ENCODE measurements at regions not wholly inside any gene's neighbourhood (a gene's known extent, or its start where the extent isn't known, plus 50 kb on each side); places are given as distances from the start of the nearest gene placed in this dataset.
"Not testable (repeated sequence)": the region's sequence is repeated elsewhere in the genome, so short reads cannot be mapped to it uniquely, and the experiment has no call there.

- Histone ChIP-seq H3K9me3 (ENCODE audit: insufficient read depth, low read depth, low read length) (peaks cover 53% of the 10 kb centered on the region), H2BK12ac (ENCODE audit: low read length) (no peak overlapping the region), H3K79me1 (ENCODE audit: low read length) (no peaks in the 10 kb centered on the region), H3K79me2 (ENCODE audit: control insufficient read depth, insufficient read depth, low read length, poor library complexity) (no peaks in the 10 kb centered on the region), H3K4ac (ENCODE audit: low read depth, low read length) (no peak overlapping the region), H3K9ac (ENCODE audit: low read length) (no peak overlapping the region), H3K4me2 (ENCODE audit: low read length) (no peak overlapping the region), H2BK120ac (ENCODE audit: insufficient read depth, low read length, poor library complexity) (no peak overlapping the region), H4K91ac (ENCODE audit: low read depth, low read length) (no peak overlapping the region), H3K4me1 (ENCODE audit: control insufficient read depth in 1 of 2, insufficient read depth in 2 of 2, low read length in 2 of 2) (no peaks in the 10 kb centered on the region), H3K27me3 (ENCODE audit: insufficient read depth, low read length) (no peaks in the 10 kb centered on the region), H3K4me3 (ENCODE audit: low read depth, low read length) (no peak overlapping the region), H3K23ac (ENCODE audit: low read length) (no peak overlapping the region), H4K8ac (ENCODE audit: low read depth, low read length) (no peak overlapping the region), H3K36me3 (ENCODE audit: control insufficient read depth in 1 of 2, insufficient read depth in 2 of 2, low read length in 2 of 2) (no peaks in the 10 kb centered on the region), H2AK5ac (ENCODE audit: low read length) (no peak overlapping the region), H3K14ac (ENCODE audit: low read length) (no peak overlapping the region), H3K27ac (ENCODE audit: low read depth, low read length) (no peak overlapping the region), H2BK5ac (ENCODE audit: low read depth, low read length, poor library complexity) (no peak overlapping the region), H2AFZ (ENCODE audit: insufficient read depth, low read length, poor library complexity) (no peak overlapping the region), H3K18ac (ENCODE audit: low read length) (no peak overlapping the region), H4K12ac (ENCODE audit: low read depth, low read length) (no peak overlapping the region)
- no CpG with 5 or more reads among the region's 57 CpGs for WGBS (ENCODE audit: extremely low coverage, insufficient coverage, insufficient read length)
- DNase-seq, result no peak
Measured at GRCh38 chr20:29409833-29410805, 1847.3 kb upstream of the DEFB115 start.

- no CpG with 5 or more reads among the region's 44 CpGs for WGBS (ENCODE audit: extremely low coverage, insufficient coverage, insufficient read length)
- H3K4me1 ChIP-seq (ENCODE audit: control insufficient read depth in 1 of 2, insufficient read depth in 2 of 2, low read length in 2 of 2), result no peaks in the 10 kb centered on the region
- peaks cover 50% of the 10 kb centered on the region for H3K9me3 ChIP-seq (ENCODE audit: insufficient read depth, low read depth, low read length)
- H3K79me2 ChIP-seq (ENCODE audit: control insufficient read depth, insufficient read depth, low read length, poor library complexity), result no peaks in the 10 kb centered on the region
- no peak for DNase-seq
- no peak overlapping the region for H3K4ac ChIP-seq (ENCODE audit: low read depth, low read length)
- H3K14ac ChIP-seq (ENCODE audit: low read length), result no peak overlapping the region
- no peak overlapping the region for H2BK5ac ChIP-seq (ENCODE audit: low read depth, low read length, poor library complexity)
- H4K8ac ChIP-seq (ENCODE audit: low read depth, low read length), result no peak overlapping the region
- no peak overlapping the region for H2BK12ac ChIP-seq (ENCODE audit: low read length)
- no peak overlapping the region for H4K12ac ChIP-seq (ENCODE audit: low read depth, low read length)
- no peak overlapping the region for H3K23ac ChIP-seq (ENCODE audit: low read length)
- no peak overlapping the region for H3K4me2 ChIP-seq (ENCODE audit: low read length)
- no peaks in the 10 kb centered on the region for H3K27me3 ChIP-seq (ENCODE audit: insufficient read depth, low read length)
- H2AFZ ChIP-seq (ENCODE audit: insufficient read depth, low read length, poor library complexity), result no peak overlapping the region
- H3K9ac ChIP-seq (ENCODE audit: low read length), result no peak overlapping the region
- no peaks in the 10 kb centered on the region for H3K36me3 ChIP-seq (ENCODE audit: control insufficient read depth in 1 of 2, insufficient read depth in 2 of 2, low read length in 2 of 2)
- H3K79me1 ChIP-seq (ENCODE audit: low read length), result no peaks in the 10 kb centered on the region
- no peak overlapping the region for H2AK5ac ChIP-seq (ENCODE audit: low read length)
- no peak overlapping the region for H3K18ac ChIP-seq (ENCODE audit: low read length)
- H3K4me3 ChIP-seq (ENCODE audit: low read depth, low read length), result no peak overlapping the region
- H3K27ac ChIP-seq (ENCODE audit: low read depth, low read length), result no peak overlapping the region
- H2BK120ac ChIP-seq (ENCODE audit: insufficient read depth, low read length, poor library complexity), result no peak overlapping the region
- H4K91ac ChIP-seq (ENCODE audit: low read depth, low read length), result no peak overlapping the region
Measured at GRCh38 chr20:29410806-29411457, 1846.5 kb upstream of the DEFB115 start.

- H3K4ac ChIP-seq (ENCODE audit: low read depth, low read length); H4K91ac ChIP-seq (ENCODE audit: low read depth, low read length); H3K79me1 ChIP-seq (ENCODE audit: low read length); DNase-seq; H3K9ac ChIP-seq (ENCODE audit: low read length); H2BK5ac ChIP-seq (ENCODE audit: low read depth, low read length, poor library complexity); H3K14ac ChIP-seq (ENCODE audit: low read length); H3K4me1 ChIP-seq (ENCODE audit: control insufficient read depth in 1 of 2, insufficient read depth in 2 of 2, low read length in 2 of 2); H4K12ac ChIP-seq (ENCODE audit: low read depth, low read length); H2AFZ ChIP-seq (ENCODE audit: insufficient read depth, low read length, poor library complexity); H3K4me3 ChIP-seq (ENCODE audit: low read depth, low read length); H3K4me2 ChIP-seq (ENCODE audit: low read length); H3K27ac ChIP-seq (ENCODE audit: low read depth, low read length); H2BK120ac ChIP-seq (ENCODE audit: insufficient read depth, low read length, poor library complexity); H3K23ac ChIP-seq (ENCODE audit: low read length); H3K36me3 ChIP-seq (ENCODE audit: control insufficient read depth in 1 of 2, insufficient read depth in 2 of 2, low read length in 2 of 2); H4K8ac ChIP-seq (ENCODE audit: low read depth, low read length); H2AK5ac ChIP-seq (ENCODE audit: low read length); H3K79me2 ChIP-seq (ENCODE audit: control insufficient read depth, insufficient read depth, low read length, poor library complexity); H2BK12ac ChIP-seq (ENCODE audit: low read length); H3K27me3 ChIP-seq (ENCODE audit: insufficient read depth, low read length); H3K18ac ChIP-seq (ENCODE audit: low read length): not testable (repeated sequence)
- no CpG with 5 or more reads among the region's 30 CpGs for WGBS (ENCODE audit: extremely low coverage, insufficient coverage, insufficient read length)
- H3K9me3 ChIP-seq (ENCODE audit: insufficient read depth, low read depth, low read length), result peaks cover 48% of the 10 kb centered on the region
Measured at GRCh38 chr20:29411458-29411820, 1846.0 kb upstream of the DEFB115 start.

- Histone ChIP-seq H3K23ac (ENCODE audit: low read length) (no peak overlapping the region), H3K27me3 (ENCODE audit: insufficient read depth, low read length) (no peaks in the 10 kb centered on the region), H3K4ac (ENCODE audit: low read depth, low read length) (no peak overlapping the region), H3K4me2 (ENCODE audit: low read length) (no peak overlapping the region), H4K12ac (ENCODE audit: low read depth, low read length) (no peak overlapping the region), H2BK120ac (ENCODE audit: insufficient read depth, low read length, poor library complexity) (no peak overlapping the region), H3K18ac (ENCODE audit: low read length) (no peak overlapping the region), H2AK5ac (ENCODE audit: low read length) (no peak overlapping the region), H3K4me3 (ENCODE audit: low read depth, low read length) (no peak overlapping the region), H2BK5ac (ENCODE audit: low read depth, low read length, poor library complexity) (no peak overlapping the region), H4K8ac (ENCODE audit: low read depth, low read length) (no peak overlapping the region), H3K79me2 (ENCODE audit: control insufficient read depth, insufficient read depth, low read length, poor library complexity) (no peaks in the 10 kb centered on the region), H3K9ac (ENCODE audit: low read length) (no peak overlapping the region), H4K91ac (ENCODE audit: low read depth, low read length) (no peak overlapping the region), H3K79me1 (ENCODE audit: low read length) (no peaks in the 10 kb centered on the region), H3K9me3 (ENCODE audit: insufficient read depth, low read depth, low read length) (peaks cover 18% of the 10 kb centered on the region), H3K14ac (ENCODE audit: low read length) (no peak overlapping the region), H3K4me1 (ENCODE audit: control insufficient read depth in 1 of 2, insufficient read depth in 2 of 2, low read length in 2 of 2) (no peaks in the 10 kb centered on the region), H3K27ac (ENCODE audit: low read depth, low read length) (no peak overlapping the region), H2BK12ac (ENCODE audit: low read length) (no peak overlapping the region), H3K36me3 (ENCODE audit: control insufficient read depth in 1 of 2, insufficient read depth in 2 of 2, low read length in 2 of 2) (no peaks in the 10 kb centered on the region), H2AFZ (ENCODE audit: insufficient read depth, low read length, poor library complexity) (no peak overlapping the region)
- DNase-seq, result no peak
Measured at GRCh38 chr20:29419378-29419777, 1838.1 kb upstream of the DEFB115 start.
